Activated naive CD4-positive, alpha-beta T cell treated with anti-CD3 and anti-CD28 coated beads for 36 hours (primary cell): ENCODE measurements at regions not wholly inside any gene's neighbourhood (a gene's known extent, or its start where the extent isn't known, plus 50 kb on each side); places are given as distances from the start of the nearest gene placed in this dataset.
"Not testable (repeated sequence)": the region's sequence is repeated elsewhere in the genome, so short reads cannot be mapped to it uniquely, and the experiment has no call there.

ENCODE experiments used
- CTCF ChIA-PET: fragments of 350-600 bp; sonication (Branson Sonifier 250); formaldehyde crosslinking; loops from one replicate; lab custom pipeline; 2021; ENCODE audit warnings: antibody characterized with exemption; lab: Charles Lee
- DNase-seq: peaks from one replicate; pipeline ENCODE4 v3.0.0-alpha.2; 2020
- H3K27ac Mint-ChIP-seq: one replicate; pipeline ENCODE4 v1.8.0; 2021; ENCODE audit warnings: mild to moderate bottlenecking, mixed read lengths
- H3K27me3 Mint-ChIP-seq: one replicate; pipeline ENCODE4 v1.8.0; 2021; ENCODE audit warnings: low read depth, mixed read lengths
- H3K36me3 Mint-ChIP-seq: one replicate; pipeline ENCODE4 v1.8.0; 2021; ENCODE audit warnings: low read depth, mixed read lengths
- H3K4me1 Mint-ChIP-seq: one replicate; pipeline ENCODE4 v1.8.0; 2021; ENCODE audit warnings: low read depth, mixed read lengths
- H3K4me3 Mint-ChIP-seq: one replicate; pipeline ENCODE4 v1.8.0; 2021; ENCODE audit warnings: mild to moderate bottlenecking, moderate library complexity, mixed read lengths
- H3K9me3 Mint-ChIP-seq: one replicate; pipeline ENCODE4 v1.8.0; 2021; ENCODE audit warnings: mixed read lengths
- intact Hi-C: fragments of 100-400 bp; cut with micrococcal nuclease; formaldehyde crosslinking; loops from one replicate; pipeline ENCODE4 v1.15.1; 2023

GRCh38 chr6:170091000-170091638 is 199.8 kb downstream of the DLL1 start:
- Mint-ChIP-seq H3K36me3 (no peaks in the 10 kb centered on the region), H3K4me3 (no peak overlapping the region), H3K27me3 (no peaks in the 10 kb centered on the region), H3K9me3 (no peaks in the 10 kb centered on the region), H3K4me1 (peaks cover 26% of the 10 kb centered on the region), H3K27ac (no peak overlapping the region)
- CTCF ChIA-PET: interaction anchor here (0.6 kb wide), 1 partner anchor 354 kb away, joined by 4 read pairs; no protein-coding TSS in a partner anchor
- intact Hi-C loops: no loop called here
- DNase-seq: no peak

- Mint-ChIP-seq H3K9me3 (no peaks in the 10 kb centered on the region), H3K27me3 (no peaks in the 10 kb centered on the region), H3K4me1 (peaks cover 26% of the 10 kb centered on the region), H3K27ac (no peak overlapping the region), H3K36me3 (no peaks in the 10 kb centered on the region), H3K4me3 (no peak overlapping the region)
- DNase-seq: no peak
- CTCF ChIA-PET: no interaction called here
- intact Hi-C loops: no loop called here
Measured at GRCh38 chr6:170090561-170090960, 200.3 kb downstream of the DLL1 start.

- DNase-seq: no peak
- Mint-ChIP-seq H3K27ac (no peak overlapping the region), H3K27me3 (no peaks in the 10 kb centered on the region), H3K4me1 (peaks cover 26% of the 10 kb centered on the region), H3K36me3 (no peaks in the 10 kb centered on the region), H3K9me3 (no peaks in the 10 kb centered on the region), H3K4me3 (no peak overlapping the region)
- CTCF ChIA-PET: no interaction called here
- intact Hi-C loops: loop anchor here (2.0 to 5.0 kb wide), 3 partner anchors 59 to 202 kb away; partner anchors contain the start of gene DLL1
Measured at GRCh38 chr6:170089963-170090362, 200.9 kb downstream of the DLL1 start.

DNA sequence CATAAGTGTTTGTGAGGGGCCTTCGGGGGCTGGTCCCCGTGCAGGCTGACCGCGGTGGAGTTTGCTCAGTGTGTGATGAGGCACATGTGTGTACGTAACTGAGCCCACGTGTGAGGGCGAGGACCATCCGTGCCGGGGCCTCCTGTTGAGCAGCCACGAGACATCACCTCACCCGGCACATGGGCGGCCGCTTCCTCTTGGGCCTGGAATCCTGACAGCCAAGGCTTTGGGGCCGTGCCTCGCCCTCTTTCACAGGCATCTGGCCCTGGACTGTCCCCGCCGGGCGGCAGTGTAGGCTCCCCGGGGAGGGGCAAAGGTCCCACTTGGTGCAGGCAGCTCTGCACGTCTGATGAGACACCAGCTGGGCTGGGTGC is 202.3 kb downstream of the DLL1 start:
- peak overlapping the region; percentile 84 for H3K4me3 Mint-ChIP-seq
- no peaks in the 10 kb centered on the region for H3K9me3 Mint-ChIP-seq
- intact Hi-C loops: loop anchor here (2.0 to 5.0 kb wide), 3 partner anchors 60 to 204 kb away; partner anchors contain the start of gene DLL1
- no peaks in the 10 kb centered on the region for H3K36me3 Mint-ChIP-seq
- no peak overlapping the region for H3K27ac Mint-ChIP-seq
- H3K27me3 Mint-ChIP-seq: no peaks in the 10 kb centered on the region
- DNase-seq: peak; percentile 8
- CTCF ChIA-PET: interaction anchor here (0.7 kb wide), 1 partner anchor 290 kb away, joined by 3 read pairs; no protein-coding TSS in a partner anchor
- H3K4me1 Mint-ChIP-seq: peaks cover 26% of the 10 kb centered on the region

DNA sequence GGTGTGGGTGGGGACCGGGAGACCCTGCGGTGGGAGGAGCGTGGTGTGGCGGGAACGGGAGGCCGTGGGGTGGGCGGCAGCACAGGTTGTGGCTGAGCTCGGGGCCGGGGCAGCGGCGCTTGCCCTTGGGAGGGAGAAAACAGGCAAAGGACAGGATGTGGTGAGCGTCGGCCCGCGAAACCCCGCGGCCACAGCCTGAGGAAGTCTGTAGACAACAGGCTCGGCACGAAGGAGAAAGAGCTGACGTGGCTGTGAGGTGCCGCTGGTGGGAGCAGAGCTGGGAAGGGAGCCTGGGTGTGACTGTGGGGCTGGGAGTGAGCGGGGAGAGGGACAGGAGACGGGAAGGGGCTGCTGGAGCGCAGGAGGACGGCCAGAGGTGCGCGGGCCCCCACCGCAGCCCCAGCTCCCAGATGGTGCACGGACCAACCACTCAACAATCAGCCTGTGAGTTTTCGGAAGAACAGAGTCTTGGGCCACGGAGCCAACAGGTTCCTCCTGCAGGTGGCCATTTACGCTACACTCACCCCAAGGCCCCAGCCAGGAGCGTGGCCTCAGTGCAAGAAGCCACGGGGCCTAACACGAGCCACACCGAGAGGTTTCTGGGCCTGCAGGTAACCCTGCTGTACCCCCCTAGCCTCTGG is 202.8 kb downstream of the DLL1 start:
- intact Hi-C loops: loop anchor here (2.0 to 5.0 kb wide), 3 partner anchors 61 to 204 kb away; partner anchors contain the start of gene DLL1
- H3K4me3 Mint-ChIP-seq: peak overlapping the region; percentile 84

GRCh38 chr6:170087421-170087780 is 203.5 kb downstream of the DLL1 start:
- CTCF ChIA-PET, H3K27ac Mint-ChIP-seq: not testable (repeated sequence)

More for the DNA sequence above, 202.8 kb downstream of the DLL1 start:
- peak overlapping the region; percentile 89 for H3K27ac Mint-ChIP-seq
- CTCF ChIA-PET: no interaction called here
- peak; percentile 72 for DNase-seq
- peaks cover 28% of the 10 kb centered on the region for H3K4me1 Mint-ChIP-seq
- H3K36me3 Mint-ChIP-seq: no peaks in the 10 kb centered on the region
- H3K27me3 Mint-ChIP-seq: no peaks in the 10 kb centered on the region
- H3K9me3 Mint-ChIP-seq: no peaks in the 10 kb centered on the region

DNA sequence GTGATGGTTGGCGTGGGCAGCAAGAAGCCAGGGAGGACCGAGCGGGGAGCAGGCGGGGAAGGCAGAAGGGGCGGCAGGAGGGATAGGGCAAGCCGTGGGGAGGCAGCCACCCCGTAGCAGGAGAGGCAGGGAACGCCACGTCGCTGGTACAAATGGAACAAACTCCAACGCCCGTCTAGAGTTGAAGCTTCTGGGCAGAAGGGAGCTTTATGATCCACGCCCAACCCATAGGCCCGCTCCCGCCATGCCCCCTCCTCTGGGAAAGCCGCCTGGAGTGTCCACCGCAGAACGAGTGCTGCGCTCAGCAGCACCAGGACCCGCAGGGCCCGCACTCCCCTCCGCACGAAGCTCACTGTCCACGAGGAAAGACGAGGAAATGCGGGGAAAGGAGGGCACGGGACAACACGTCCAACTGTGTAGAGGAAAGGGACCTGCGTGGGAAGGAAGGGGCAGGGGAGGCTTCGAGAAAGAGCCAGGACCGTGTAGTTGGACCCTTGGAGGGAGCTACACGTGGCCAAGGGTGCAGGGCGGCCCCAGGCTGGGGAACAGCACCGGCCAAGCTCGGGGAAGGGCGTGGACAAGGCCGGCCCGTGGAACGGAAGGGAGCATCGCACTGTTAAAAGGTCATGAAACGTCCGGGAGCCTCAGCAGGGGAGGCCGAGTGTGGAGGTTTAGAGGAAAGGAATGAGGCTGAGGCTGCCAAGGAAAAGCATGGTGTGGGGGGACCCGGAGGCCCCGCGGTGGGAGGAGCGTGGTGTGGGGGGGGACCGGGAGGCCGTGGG is 204.0 kb downstream of the DLL1 start:
- H3K4me3 Mint-ChIP-seq: peak overlapping the region; percentile 25
- intact Hi-C loops: loop anchor here (5.0 kb wide), 1 partner anchor 205 kb away; the partner anchor contains the start of gene DLL1
- H3K27me3 Mint-ChIP-seq: no peaks in the 10 kb centered on the region
- DNase-seq: no peak
- H3K36me3 Mint-ChIP-seq: no peaks in the 10 kb centered on the region
- CTCF ChIA-PET: no interaction called here
- H3K4me1 Mint-ChIP-seq: peaks cover 31% of the 10 kb centered on the region
- H3K27ac Mint-ChIP-seq: peak overlapping the region; percentile 16
- no peaks in the 10 kb centered on the region for H3K9me3 Mint-ChIP-seq

More at GRCh38 chr6:170087421-170087780, 203.5 kb downstream of the DLL1 start:
- not testable (repeated sequence) for H3K36me3 Mint-ChIP-seq, H3K27me3 Mint-ChIP-seq, H3K9me3 Mint-ChIP-seq, H3K4me3 Mint-ChIP-seq, DNase-seq
- H3K4me1 Mint-ChIP-seq: peaks cover 31% of the 10 kb centered on the region
- intact Hi-C loops: loop anchor here (5.0 kb wide), 1 partner anchor 205 kb away; the partner anchor contains the start of gene DLL1

DNA sequence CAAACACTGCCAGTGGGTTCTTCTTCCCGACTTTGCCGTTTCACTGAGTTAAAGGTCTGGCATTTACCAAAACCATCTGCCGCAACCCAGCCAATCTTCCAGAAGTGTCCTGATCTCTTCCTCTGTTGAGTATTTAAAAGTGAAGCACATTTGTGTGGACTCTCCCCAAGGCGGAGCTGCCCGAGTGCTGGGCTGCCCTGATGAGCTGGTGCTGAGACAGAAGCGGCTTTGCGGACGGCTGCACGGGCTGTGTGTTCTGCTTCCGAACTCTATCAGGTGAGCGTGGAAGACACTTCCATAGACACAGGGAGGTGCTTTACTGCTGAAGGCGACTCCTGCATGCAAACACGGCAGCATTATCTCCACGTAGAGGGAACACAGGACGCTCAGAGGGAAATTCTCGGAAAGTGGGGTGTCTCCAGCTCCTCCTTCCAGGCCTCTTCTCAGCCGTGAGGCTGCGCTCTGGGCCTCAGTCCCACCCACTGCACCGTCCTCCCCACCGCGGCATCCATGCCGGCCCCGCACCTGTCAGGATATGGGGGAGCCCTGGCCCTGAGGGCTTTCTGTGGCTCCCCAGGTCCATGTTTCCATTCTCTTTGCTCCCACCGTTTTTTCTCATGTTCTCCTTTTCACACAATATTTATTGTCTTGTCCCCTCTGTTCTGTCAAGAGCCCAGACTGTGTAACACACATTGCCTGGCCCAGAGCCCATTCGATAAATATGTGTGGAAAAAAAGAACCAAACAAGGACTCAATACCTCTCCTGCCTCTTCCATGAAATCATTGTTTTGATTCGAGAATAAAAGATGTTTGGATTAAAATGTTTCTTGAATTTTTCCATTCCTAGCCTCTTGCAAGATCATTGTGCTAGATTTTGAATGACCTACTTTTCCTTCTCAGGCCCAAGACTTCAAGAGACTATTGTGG is 205.1 kb downstream of the DLL1 start:
- intact Hi-C loops: loop anchor here (5.0 kb wide), 1 partner anchor 207 kb away; the partner anchor contains the start of gene DLL1
- CTCF ChIA-PET: no interaction called here

DNA sequence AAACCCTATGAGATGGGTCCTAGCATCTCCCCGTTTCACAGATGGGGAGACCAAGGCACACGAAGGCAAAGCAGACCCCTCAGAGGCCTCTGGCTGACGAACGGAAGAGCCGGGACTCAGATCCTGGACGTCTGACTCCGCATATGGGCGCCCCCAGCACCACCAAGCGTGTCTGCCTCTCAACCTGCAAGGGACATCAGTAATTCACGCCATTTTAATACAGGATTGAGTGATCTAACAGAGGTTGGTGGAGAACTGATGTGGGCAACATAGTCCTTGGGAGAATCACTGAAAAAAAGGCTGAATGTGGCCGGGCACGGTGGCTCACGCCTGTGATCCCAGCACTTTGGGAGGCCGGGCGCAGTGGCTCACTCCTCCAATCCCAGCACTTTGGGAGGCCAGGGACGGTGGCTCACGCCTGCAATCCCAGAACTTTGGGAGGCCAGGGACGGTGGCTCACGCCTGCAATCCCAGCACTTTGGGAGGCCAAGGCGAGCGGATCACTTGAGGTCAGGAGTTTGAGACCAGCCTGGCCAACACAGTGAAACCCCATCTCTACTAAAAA is 206.6 kb downstream of the DLL1 start:
- Mint-ChIP-seq H3K9me3 (no peaks in the 10 kb centered on the region), H3K27ac (no peak overlapping the region), H3K4me3 (no peak overlapping the region), H3K36me3 (no peaks in the 10 kb centered on the region), H3K27me3 (no peaks in the 10 kb centered on the region), H3K4me1 (peaks cover 21% of the 10 kb centered on the region)
- intact Hi-C loops: no loop called here
- CTCF ChIA-PET: no interaction called here
- DNase-seq: no peak

More for the DNA sequence above, 205.1 kb downstream of the DLL1 start:
- H3K9me3 Mint-ChIP-seq: no peaks in the 10 kb centered on the region
- no peak for DNase-seq
- no peak overlapping the region for H3K27ac Mint-ChIP-seq
- H3K27me3 Mint-ChIP-seq: no peaks in the 10 kb centered on the region
- H3K4me1 Mint-ChIP-seq: peaks cover 31% of the 10 kb centered on the region
- no peaks in the 10 kb centered on the region for H3K36me3 Mint-ChIP-seq
- H3K4me3 Mint-ChIP-seq: no peak overlapping the region

- Mint-ChIP-seq H3K4me3 (no peak overlapping the region), H3K27ac (no peak overlapping the region), H3K36me3 (no peaks in the 10 kb centered on the region), H3K4me1 (peaks cover 14% of the 10 kb centered on the region), H3K27me3 (no peaks in the 10 kb centered on the region), H3K9me3 (no peaks in the 10 kb centered on the region)
- DNase-seq: no peak
- intact Hi-C loops: no loop called here
- CTCF ChIA-PET: no interaction called here
Measured at GRCh38 chr6:170083236-170084051, 207.4 kb downstream of the DLL1 start.
